HFFc6 (cell line): ENCODE measurements at regions not wholly inside any gene's neighbourhood (a gene's known extent, or its start where the extent isn't known, plus 50 kb on each side); places are given as distances from the start of the nearest gene placed in this dataset.
A peak's percentile ranks its signal among the peaks of the same experiment; 100 is the strongest.

Source experiments
- DNase-seq: peaks from one replicate; pipeline ENCODE4 v3.0.0-alpha.2; 2018
- H3K27ac Mint-ChIP-seq: 2 replicates; pipeline ENCODE4 v1.8.0; 2020; ENCODE audit warnings: mild to moderate bottlenecking, mixed read lengths
- H3K27me3 Mint-ChIP-seq: 2 replicates; pipeline ENCODE4 v1.8.0; 2021; ENCODE audit warnings: mild to moderate bottlenecking, moderate library complexity, mixed read lengths; ENCODE audit not compliant: insufficient read depth
- H3K36me3 Mint-ChIP-seq: 2 replicates; pipeline ENCODE4 v1.8.0; 2021; ENCODE audit warnings: low read depth, mixed read lengths
- H3K4me1 Mint-ChIP-seq: 2 replicates; pipeline ENCODE4 v1.8.0; 2020; ENCODE audit warnings: low read depth, mixed read lengths
- H3K4me3 Mint-ChIP-seq: 2 replicates; pipeline ENCODE4 v1.8.0; 2020; ENCODE audit warnings: mild to moderate bottlenecking, moderate library complexity, mixed read lengths
- H3K9me3 Mint-ChIP-seq: 2 replicates; pipeline ENCODE4 v1.8.0; 2020; ENCODE audit warnings: mild to moderate bottlenecking, mixed read lengths
- CTCF ChIP-seq: fragments of 200-600 bp; sonication (generic); IDR thresholded peaks from 2 replicates; pipeline ENCODE4 v1.5.0; 2021; ENCODE audit warnings: antibody characterized with exemption, mild to moderate bottlenecking

GRCh38 chr12:88638966-88639760 lies 58.9 kb upstream of the KITLG start:
- H3K4me3 Mint-ChIP-seq: peak overlapping the region; percentile 56
- peak; percentile 25 for DNase-seq

GRCh38 chr12:88638388-88638787 lies 58.1 kb upstream of the KITLG start:
- no peak for DNase-seq
- no peak for TF ChIP-seq CTCF

More at GRCh38 chr12:88638966-88639760, 58.9 kb upstream of the KITLG start:
- peak overlapping the region; percentile 79 for H3K27ac Mint-ChIP-seq
- H3K36me3 Mint-ChIP-seq: no peaks in the 10 kb centered on the region
- peaks cover 25% of the 10 kb centered on the region for H3K4me1 Mint-ChIP-seq
- no peak for TF ChIP-seq CTCF
- no peaks in the 10 kb centered on the region for H3K27me3 Mint-ChIP-seq
- no peaks in the 10 kb centered on the region for H3K9me3 Mint-ChIP-seq

GRCh38 chr12:88634008-88634407 lies 53.7 kb upstream of the KITLG start:
- H3K36me3 Mint-ChIP-seq: no peaks in the 10 kb centered on the region
- H3K27me3 Mint-ChIP-seq: no peaks in the 10 kb centered on the region
- H3K9me3 Mint-ChIP-seq: no peaks in the 10 kb centered on the region
- no peak overlapping the region for H3K27ac Mint-ChIP-seq
- no peak overlapping the region for H3K4me3 Mint-ChIP-seq
- no peak for DNase-seq
- peaks cover 19% of the 10 kb centered on the region for H3K4me1 Mint-ChIP-seq
- no peak for TF ChIP-seq CTCF

More at GRCh38 chr12:88638388-88638787, 58.1 kb upstream of the KITLG start:
- peaks cover 17% of the 10 kb centered on the region for H3K4me1 Mint-ChIP-seq
- H3K27me3 Mint-ChIP-seq: no peaks in the 10 kb centered on the region
- no peaks in the 10 kb centered on the region for H3K36me3 Mint-ChIP-seq
- no peaks in the 10 kb centered on the region for H3K9me3 Mint-ChIP-seq
- peak overlapping the region; percentile 56 for H3K4me3 Mint-ChIP-seq
- peak overlapping the region; percentile 79 for H3K27ac Mint-ChIP-seq

GRCh38 chr12:88633312-88633711 lies 53.0 kb upstream of the KITLG start:
- no peaks in the 10 kb centered on the region for H3K27me3 Mint-ChIP-seq
- no peaks in the 10 kb centered on the region for H3K9me3 Mint-ChIP-seq
- H3K4me3 Mint-ChIP-seq: no peak overlapping the region
- H3K27ac Mint-ChIP-seq: no peak overlapping the region
- H3K4me1 Mint-ChIP-seq: peaks cover 18% of the 10 kb centered on the region
- H3K36me3 Mint-ChIP-seq: no peaks in the 10 kb centered on the region
- DNase-seq: peak; percentile 19
- peak; percentile 83 for TF ChIP-seq CTCF

GRCh38 chr12:88630561-88630960 lies 50.3 kb upstream of the KITLG start:
- Mint-ChIP-seq H3K36me3 (no peaks in the 10 kb centered on the region), H3K27ac (no peak overlapping the region), H3K27me3 (no peaks in the 10 kb centered on the region), H3K4me1 (peaks cover 19% of the 10 kb centered on the region), H3K4me3 (no peak overlapping the region), H3K9me3 (no peaks in the 10 kb centered on the region)
- no peak for DNase-seq
- TF ChIP-seq CTCF: no peak
